Right forelimb (tissue), 1 donor: ENCODE measurements at regions not wholly inside any gene's neighbourhood (a gene's known extent, or its start where the extent isn't known, plus 50 kb on each side); places are given as distances from the start of the nearest gene placed in this dataset.
"Not testable (repeated sequence)": the region's sequence is repeated elsewhere in the genome, so short reads cannot be mapped to it uniquely, and the experiment has no call there.

Experiments
- DNase-seq: peaks from one replicate; pipeline ENCODE4 v3.0.0-alpha.2; 2018

GRCh38 chr5:40346901-40347300 is 332.8 kb upstream of the PTGER4 start:
- no peak for DNase-seq

GRCh38 chr5:40338434-40338833 is 341.3 kb upstream of the PTGER4 start:
- not testable (repeated sequence) for DNase-seq

GRCh38 chr5:40334242-40334635 is 345.5 kb upstream of the PTGER4 start:
- DNase-seq, result no peak

GRCh38 chr5:40333459-40334241 is 346.1 kb upstream of the PTGER4 start:
- DNase-seq, result no peak

- DNase-seq, result no peak
Measured at GRCh38 chr5:40332970-40333369, 346.7 kb upstream of the PTGER4 start.

GRCh38 chr5:40331616-40332015 is 348.1 kb upstream of the PTGER4 start:
- no peak for DNase-seq

GRCh38 chr5:40321514-40321913 is 358.2 kb upstream of the PTGER4 start:
- DNase-seq, result no peak

- DNase-seq, result no peak
Measured at GRCh38 chr5:40318395-40318794, 361.3 kb upstream of the PTGER4 start.

GRCh38 chr5:40317023-40317422 is 362.7 kb upstream of the PTGER4 start:
- DNase-seq, result no peak

GRCh38 chr5:40315126-40315525 is 364.6 kb upstream of the PTGER4 start:
- DNase-seq, result no peak

GRCh38 chr5:40314275-40314674 is 365.4 kb upstream of the PTGER4 start:
- DNase-seq, result no peak

GRCh38 chr5:40312205-40312604 is 367.5 kb upstream of the PTGER4 start:
- DNase-seq, result no peak

GRCh38 chr5:40309851-40310250 is 369.9 kb upstream of the PTGER4 start:
- no peak for DNase-seq

GRCh38 chr5:40308867-40309266 is 370.8 kb upstream of the PTGER4 start:
- no peak for DNase-seq

GRCh38 chr5:40307920-40308319 is 371.8 kb upstream of the PTGER4 start:
- no peak for DNase-seq

GRCh38 chr5:40306869-40307487 is 372.7 kb upstream of the PTGER4 start:
- no peak for DNase-seq

GRCh38 chr5:40292006-40292405 is 387.7 kb upstream of the PTGER4 start:
- no peak for DNase-seq

GRCh38 chr5:40291338-40291737 is 388.4 kb upstream of the PTGER4 start:
- DNase-seq, result no peak

- no peak for DNase-seq
Measured at GRCh38 chr5:40288800-40289485, 390.8 kb upstream of the PTGER4 start.

- DNase-seq, result no peak
Measured at GRCh38 chr5:40284863-40285262, 394.9 kb upstream of the PTGER4 start.

GRCh38 chr5:40278881-40279280 is 400.8 kb upstream of the PTGER4 start:
- DNase-seq, result no peak

- no peak for DNase-seq
Measured at GRCh38 chr5:40277161-40277906, 402.4 kb upstream of the PTGER4 start.

GRCh38 chr5:40276426-40277102 is 403.2 kb upstream of the PTGER4 start:
- no peak for DNase-seq
